GM03348 (cell line): ENCODE measurements at regions not wholly inside any gene's neighbourhood (a gene's known extent, or its start where the extent isn't known, plus 50 kb on each side); places are given as distances from the start of the nearest gene placed in this dataset.
"Not testable (repeated sequence)": the region's sequence is repeated elsewhere in the genome, so short reads cannot be mapped to it uniquely, and the experiment has no call there.

ENCODE experiments used
- DNase-seq: peaks from one replicate; pipeline ENCODE4 v3.0.0; 2012; ENCODE audit warnings: low spot score

DNA sequence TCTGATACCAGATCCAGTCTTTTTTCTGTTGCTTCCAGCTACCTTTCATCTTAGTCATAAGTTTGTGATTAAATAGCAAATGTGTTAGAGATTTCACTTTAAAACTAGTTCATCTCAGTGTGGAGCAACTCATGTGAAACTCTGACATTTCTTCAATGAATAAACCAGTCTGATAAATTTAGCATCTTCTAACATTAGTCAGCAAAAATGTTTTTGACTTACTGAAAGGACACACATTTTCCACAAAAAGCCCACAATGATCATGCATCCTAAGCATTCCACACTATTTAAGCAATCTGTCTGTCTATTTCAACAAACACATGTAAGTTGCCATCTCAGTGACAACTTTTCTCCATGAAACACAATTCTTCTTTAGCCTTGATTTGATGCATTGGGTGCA, 222.2 kb upstream of the SLC35B3 start:
- no peak for DNase-seq

DNA sequence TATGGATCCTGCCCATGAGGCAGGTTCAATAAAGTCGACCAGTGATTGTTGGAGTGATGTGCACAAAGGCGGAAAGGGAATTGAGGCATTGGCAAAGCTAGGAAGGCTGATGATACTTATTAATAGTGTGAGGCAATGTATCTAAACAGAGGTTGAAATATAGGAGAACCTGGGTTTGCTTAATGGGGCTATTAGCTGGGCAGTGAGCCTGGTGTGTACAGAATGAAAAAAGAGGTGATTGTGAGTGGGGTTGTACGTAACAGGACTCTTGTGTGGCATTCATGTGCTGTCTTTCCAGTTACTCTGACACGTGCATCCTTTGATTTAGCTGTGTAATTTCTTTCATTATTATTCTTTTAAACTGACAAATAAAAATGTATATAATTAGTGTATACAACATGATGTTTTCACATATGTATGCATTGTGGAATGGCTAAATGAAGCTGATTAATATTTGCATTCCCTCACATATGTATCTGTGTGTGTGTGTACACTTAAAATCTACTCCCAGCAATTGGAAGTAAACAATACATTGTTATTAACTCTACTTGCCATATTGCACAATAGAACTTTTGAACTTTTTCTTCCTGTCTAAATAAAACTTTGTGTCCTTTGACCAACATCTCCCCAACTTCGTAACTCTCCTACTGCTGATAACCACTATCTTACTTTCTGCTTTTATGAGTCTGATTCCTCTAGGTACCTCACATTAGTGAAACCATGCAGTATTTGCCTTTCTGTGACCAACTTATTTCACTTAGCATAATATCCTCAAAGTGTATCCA, 220.5 kb upstream of the SLC35B3 start:
- DNase-seq: no peak

DNA sequence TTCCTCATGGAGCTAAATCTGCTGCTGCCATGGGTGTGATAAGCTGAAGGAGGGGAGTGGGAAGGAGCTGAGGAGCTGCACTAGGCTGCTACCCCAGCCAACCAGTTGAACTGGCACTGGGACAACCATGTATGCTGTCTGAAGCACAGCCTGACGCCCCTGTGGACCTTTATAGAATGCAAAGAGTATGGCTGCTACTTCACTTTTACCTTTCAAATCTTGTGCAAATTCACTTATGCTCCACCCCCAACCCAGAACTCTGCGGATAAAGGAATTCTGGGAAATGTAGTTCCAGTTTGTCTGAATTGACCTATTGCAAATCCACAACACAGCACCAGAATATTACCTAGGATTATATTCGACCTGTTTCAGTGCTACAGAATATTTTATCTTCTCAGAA, 217.4 kb upstream of the SLC35B3 start:
- no peak for DNase-seq

DNA sequence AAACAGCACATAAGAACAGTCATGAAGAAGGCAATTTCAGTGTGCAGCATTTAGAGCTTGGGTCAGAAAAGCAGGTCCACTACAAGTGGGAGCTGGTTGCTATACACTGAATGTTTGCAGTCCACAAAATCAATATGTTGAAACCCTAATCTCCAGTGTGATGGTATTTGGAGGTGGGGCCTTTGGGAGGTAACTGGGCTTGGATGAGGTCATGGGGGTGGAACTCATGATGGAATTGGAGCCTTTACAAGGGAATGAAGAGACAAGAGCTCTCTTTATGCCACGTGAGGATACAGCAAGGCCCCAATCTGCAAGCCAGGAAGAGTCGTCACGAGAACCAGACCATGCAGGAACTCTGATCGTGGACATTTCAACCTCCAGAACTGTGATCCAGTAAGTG, 216.7 kb upstream of the SLC35B3 start:
- DNase-seq: no peak

DNA sequence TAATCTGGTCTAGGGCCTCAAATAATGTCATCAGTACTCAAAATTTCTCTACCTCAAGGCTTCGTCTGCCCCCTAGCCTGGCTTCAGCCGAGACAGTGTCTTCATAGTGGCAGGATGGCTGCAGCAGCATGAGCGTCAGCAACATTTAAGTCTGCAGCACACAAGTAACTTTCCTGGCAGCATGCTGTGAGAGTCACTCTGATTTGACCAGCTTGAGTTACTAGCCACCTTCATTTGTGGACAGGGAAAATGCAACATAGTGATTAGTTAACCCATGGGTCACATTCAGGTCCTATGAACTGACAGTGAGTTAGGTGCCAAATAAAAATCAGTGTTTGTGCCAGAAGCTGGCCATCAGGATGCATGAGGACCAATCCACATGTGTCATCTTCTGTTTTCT, 209.9 kb upstream of the SLC35B3 start:
- no peak for DNase-seq

DNA sequence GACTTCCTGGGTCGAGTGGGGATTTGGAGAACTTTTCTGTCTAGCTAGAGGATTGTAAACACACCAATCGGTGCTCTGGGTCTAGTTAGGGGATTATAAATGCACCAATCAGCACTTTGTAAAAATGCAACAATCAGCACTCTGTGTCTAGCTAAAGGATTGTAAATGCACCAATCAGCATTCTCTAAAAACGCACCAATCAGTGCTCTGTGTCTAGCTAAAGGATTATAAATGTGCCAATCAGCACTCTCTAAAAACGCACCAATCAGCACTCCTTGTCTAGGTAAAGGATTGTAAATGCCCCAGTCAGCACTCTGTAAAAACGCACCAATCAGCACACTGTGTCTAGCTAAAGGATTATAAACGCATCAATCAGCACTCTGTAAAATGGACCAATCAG, 209.0 kb upstream of the SLC35B3 start:
- no peak for DNase-seq

DNA sequence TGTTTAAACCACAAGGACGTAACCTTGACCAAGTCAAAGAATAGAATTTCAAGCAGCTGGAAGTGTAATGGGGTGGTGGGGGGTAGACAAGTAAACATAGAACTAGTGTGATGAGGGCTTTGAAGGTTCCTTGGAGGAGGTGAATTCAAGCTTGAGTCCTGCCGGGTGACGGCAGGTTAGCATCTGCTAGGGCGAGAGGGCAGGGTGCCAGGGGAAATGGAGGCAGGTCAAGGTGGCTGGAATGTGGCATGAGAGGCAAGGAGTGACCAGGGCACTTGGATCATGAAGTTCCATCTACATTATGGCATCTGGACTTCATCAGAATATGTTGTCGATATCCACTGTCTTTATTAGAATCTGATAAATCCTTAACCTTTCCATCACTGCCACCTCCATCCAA, 207.5 kb upstream of the SLC35B3 start:
- no peak for DNase-seq

DNA sequence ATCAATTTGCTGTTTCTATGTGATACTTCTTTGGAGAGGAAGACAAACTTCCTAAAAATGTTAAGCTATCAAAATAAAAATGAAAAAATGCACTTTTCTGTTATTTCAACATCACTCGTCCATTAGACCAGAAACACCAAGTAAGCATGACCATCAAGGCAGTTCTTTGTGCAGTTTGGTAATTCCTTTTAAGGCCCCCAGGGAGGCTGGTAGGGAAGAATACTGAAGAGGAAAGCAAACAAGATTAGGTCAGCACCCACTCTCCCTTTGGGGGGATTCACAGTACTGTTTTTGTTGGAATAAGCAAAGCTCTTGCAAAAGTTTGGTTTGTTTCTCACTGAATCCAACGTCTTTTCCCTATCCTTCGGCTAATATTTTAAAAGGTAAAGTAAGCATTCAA, 206.8 kb upstream of the SLC35B3 start:
- no peak for DNase-seq

DNA sequence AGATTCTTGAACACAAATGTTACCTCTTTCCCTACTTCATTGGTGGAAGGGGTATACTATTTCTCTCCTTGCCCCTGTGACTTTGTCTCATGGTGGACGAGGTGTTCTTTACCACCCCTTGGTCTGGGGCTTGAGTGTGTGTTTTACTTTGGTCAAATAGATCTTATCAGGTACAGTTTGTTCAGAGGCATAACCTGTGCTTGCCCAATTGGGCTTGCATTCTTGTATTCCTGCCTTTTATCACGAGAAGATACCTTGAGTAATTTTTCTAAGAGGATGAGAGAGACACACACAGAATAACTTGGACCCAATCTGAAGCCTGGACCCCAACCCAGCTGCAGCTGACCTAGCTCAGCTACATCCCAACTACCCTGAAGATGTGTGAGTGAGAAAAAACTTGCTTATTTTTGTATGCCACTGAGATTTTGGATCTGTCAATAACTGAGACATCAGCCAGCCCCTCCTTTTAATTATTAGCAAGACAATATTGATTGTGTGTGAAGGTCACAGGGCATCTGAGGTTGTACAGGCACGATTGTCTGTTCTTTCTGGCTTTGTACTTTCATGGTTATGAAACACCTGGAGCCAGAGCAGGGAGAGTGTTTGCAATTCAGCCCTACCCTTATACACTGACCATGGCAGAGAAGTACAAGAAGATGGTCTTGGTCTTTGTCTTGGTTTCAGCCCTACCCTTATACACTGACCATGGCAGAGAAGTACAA, 204.7 kb upstream of the SLC35B3 start:
- DNase-seq: no peak

DNA sequence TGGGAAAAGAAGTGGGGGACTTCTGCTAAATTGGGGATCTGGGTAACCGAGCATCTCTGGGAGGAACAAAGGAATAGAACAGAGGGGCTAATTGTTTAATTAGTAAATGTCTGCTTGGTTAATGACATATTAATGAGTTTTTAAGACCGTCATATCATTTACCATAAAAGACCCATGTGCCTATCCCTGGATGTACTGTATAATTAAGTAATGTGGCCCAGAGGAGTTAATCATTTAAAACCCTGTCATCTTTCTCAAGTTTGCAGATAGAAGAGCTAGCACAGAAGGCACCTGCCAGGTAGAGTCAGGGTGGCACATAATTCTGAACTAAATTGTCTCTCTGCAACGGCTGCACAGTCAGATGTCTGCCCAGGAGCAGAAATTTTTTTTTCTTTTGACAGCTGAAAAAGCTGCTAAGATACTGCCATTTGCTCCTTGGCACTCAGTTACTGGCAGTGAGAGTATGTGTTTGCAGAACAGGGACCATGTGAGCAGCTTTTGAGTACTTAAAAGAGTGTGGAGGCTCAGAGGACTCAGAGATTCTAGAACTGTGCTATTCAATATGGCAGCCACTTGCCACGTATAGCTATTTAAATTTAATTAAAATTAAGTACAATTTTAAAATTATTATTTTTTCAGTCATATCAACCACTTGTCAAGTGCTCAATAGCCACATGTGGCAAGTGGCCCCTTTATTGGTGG, 202.7 kb upstream of the SLC35B3 start:
- DNase-seq: no peak

DNA sequence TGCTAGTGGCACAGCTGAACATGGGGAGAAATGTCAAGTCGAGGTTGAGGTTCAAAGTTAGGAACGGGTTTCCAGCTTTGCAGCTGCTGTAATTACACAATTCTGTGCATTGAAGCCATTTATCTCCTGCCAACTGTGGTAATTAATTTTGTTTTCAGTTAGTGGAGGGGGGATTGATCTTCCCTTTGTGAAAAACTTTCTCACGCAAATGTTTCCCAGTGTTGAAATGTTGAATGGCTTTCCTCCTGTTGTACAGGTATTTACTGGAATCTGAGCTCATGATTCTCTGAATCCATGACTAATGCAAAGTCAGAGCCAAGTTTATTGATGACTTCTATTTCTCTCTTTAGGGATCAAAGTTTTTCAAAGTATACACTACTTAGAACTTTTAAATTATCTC, 198.4 kb upstream of the SLC35B3 start:
- DNase-seq: no peak

DNA sequence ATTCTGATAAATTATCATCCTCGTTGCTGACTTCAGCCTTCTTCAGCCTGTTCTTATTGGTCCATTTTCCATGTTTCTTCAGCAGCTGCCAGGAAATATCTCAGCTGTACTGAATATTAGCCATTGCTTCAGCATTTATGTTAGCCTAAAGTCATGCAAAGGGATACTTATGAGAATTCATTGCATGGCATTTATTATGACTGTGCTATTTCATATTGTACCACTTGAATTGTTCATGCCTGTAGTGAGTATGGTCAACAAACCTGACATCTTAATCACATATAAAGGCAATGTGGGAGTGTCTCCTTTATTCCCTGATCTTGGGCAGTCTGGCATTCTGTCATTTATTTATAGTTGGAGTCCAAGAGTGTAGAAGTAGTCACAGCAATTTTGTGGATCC, 193.4 kb upstream of the SLC35B3 start:
- DNase-seq: no peak

DNA sequence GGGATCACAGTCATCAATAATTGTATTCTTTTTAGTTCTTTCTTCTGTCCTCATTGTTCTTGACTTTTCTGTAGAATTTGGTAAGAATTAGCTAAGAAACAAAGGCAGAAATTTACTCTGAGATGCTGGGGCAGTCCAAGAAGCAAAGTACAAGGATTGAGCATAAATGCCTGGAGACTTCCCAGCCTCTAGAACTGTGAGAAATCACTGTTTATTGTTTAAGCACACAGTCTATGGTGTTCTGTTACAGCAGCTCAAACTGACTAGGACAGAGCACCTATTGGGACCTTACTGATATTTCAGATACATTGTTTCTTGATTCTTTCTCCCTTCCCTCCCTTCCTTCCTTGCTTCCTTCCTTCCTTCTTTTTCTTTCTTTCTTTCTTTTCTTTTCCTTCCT, 192.7 kb upstream of the SLC35B3 start:
- no peak for DNase-seq

DNA sequence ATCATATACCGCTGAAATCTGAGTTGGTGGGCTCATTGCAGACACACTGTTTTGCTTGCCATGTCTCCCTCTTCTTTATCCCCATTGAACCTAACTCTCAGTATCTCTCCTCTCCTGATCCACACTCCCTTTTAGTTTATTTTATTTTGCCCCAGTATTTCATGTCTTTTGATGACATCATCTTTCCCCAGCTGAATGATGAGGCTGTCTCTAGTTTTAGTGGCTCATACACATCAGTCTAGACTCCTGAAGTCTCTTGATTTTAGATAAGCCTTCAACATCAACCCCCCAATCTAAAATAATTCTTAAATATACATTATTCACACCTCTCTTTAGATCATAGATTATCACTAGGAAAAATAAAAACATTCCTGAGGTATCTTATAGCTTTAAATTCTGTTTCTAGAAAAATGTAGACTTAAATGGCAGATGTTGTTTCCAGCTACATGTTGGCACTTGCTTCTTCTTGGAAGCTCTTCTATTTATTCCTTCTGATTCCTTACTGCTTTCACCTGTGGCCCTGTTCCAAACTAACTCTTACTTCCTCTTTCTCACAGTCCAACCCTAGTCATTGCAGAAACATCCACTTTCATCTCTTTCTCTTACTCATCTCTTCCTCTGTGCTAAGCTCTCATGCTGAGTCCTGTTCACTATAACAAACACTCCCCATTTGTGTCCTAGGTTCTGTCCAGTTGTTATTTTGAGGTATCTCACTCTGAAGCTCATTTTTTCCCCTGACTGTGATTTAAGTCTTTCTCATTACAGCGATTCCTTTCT, 191.9 kb upstream of the SLC35B3 start:
- DNase-seq: no peak

DNA sequence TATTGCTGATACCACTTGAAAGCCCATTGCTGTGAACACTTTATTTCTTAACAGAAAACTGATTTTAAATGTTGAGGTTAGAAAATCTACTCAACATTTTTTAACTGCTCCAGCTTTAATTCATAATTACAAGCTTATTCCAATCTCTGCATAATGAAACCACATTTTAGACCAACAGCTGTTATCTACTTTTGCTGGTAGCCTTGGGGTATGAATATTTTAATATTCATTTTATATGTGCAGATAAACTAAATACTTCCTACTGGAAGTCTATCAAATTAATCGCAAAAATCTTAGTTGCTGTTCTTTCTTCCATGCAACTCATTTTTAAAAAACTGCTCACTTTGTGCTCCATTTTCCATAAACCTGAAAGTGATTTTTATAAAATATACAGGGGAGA, 189.3 kb upstream of the SLC35B3 start:
- DNase-seq: no peak

DNA sequence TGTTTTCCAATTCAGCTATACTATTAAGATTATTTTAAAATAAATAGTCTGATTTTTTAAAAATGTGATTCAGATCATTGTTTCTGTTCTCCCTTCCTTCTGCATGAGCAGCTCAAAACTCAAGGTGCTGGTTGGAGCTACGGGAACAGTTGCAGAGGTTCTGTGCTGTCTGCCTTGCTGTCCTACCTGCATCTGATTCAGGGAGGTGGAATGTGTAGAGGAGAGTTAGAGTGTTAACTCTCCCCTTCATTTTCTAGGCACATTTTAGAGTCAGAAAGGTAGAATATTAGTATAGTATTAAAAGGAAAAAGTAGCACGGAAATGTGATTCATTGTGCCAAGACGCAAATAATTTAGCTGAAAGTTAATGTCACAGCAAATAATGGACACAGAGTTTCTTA, 188.1 kb upstream of the SLC35B3 start:
- no peak for DNase-seq

DNA sequence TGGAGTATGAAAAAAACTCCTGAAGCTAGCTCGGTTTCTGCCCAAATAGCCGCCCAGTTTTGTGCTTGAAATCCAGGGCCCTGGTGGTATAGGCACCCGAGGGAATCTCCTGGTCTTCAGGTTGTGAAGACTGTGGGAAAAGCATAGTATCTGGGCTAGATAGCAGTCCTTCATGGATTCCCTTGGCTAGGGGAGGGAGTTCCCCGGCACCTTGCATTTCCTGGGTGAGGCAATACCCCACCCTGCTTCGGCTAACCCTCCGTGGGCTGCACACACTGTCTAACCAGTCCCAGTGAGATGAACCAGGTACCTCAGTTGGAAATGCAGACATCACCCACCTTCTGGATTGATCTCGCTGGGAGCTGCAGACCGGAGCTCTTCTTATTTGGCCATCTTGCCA, 184.5 kb upstream of the SLC35B3 start:
- no peak for DNase-seq

DNA sequence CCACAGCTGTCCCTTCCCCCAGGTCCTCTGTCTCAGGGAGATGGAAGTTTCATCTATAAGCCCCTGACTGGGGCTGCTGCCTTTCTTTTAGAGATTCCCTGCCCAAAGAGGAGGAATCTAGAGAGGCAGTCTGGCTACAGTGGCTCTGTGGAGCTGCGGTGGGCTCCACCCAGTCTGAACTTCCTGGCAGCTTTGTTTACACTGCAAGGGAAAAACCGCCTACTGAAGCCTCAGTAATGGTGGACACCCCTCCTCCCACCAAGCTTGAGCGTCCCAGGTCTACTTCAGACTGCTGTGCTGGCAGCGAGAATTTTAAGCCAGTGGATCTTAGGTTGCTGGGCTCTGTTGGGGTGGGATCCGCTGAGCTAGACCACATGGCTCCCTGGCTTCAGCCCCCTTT, 184.1 kb upstream of the SLC35B3 start:
- DNase-seq: not testable (repeated sequence)

DNA sequence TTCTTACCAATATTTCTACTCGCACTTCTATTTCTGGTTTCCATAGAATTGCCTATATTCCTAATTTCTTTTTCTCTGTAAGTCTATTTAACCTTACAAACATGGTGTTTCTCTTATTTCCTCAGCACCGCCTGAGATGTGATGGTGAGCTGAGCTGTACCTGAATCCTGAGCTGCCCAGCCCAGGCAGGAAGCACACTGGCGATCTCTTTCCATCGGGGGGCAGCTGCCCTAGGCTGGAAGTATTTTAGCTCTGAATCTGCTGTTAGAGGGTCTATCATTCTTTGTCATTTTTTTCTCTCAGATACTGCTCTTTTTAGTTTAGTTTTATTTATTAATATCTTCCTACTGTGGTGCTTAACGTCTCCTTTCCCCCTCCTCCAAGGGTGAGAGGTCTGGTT, 173.4 kb upstream of the SLC35B3 start:
- no peak for DNase-seq

DNA sequence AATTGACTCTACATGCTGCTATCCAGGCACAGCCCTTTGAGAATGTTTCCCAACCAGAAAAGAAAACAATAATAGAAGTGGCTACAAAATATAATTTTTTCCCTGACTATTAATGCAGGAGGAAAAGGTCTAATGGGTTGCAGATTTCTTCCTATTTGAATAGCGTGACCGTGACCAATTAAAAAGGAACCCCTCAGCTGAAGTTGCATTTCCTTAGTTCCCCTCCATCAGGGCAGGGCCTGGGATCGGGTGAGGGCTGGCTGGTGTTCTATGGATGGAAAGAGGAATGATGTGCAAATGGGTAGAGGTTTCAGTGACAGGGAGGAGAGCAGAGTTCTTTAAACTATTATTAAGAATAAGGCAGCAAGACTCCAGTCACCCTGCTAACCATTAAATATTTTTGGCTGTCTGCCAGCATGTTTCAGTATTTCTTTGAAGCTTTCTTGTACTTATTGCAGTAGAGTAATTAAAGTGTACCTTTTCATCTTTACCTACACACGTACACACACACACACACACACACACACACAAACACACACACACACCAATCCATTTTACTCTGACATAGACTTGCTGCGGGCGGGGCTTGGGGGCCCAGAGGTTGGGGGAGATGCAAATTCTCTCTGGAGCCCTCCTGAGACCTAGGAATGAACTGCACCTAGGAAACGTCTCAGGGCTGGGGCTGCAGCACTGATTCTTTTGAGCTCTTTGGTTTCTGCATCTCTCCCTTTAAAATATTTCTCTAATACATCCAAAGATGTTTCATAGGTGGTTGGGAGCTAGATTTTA, 154.8 kb upstream of the SLC35B3 start:
- DNase-seq: no peak

DNA sequence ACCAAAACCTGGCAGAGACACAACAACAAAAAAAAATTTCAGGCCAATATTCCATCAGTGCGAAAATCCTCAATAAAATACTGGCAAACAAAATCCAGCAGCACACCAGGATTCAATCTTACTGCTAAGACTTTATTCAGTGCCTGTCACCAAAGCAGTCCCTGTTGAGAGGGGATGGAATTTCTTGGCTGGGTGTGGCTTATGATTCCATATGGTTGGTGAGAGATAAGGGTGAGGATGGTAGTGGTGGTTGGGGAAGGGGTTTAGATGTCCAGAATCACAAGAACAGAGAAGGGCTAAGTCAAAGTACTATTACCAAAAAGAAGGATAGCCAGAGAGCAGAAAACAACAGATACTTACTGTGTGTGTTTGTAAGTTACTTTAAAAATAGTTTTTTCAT, 152.8 kb upstream of the SLC35B3 start:
- no peak for DNase-seq

DNA sequence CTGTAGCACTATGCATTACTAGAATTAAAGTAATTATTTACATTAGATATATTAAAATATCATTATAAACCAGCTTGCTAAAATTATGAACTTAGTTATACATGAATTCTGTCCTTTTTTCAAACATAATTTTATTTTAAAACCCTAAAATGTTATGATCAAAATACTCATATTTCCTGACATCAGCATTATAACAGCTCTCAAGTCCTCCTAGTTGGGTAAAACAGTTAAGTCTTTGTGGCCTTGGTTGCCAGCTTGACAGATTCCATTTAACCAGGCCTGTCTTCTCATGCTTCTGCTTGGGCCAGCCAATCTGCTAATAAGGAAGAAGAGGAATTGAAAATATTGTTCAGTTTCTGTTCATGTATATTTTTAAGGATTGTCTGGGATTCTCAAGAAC, 147.9 kb upstream of the SLC35B3 start:
- no peak for DNase-seq
